PC-3 (cell line): ENCODE measurements at regions not wholly inside any gene's neighbourhood (a gene's known extent, or its start where the extent isn't known, plus 50 kb on each side); places are given as distances from the start of the nearest gene placed in this dataset.
A peak's percentile ranks its signal among the peaks of the same experiment; 100 is the strongest.

Experiments used
- ATAC-seq: fragments of 200-7000 bp; cut with Tn5 transposase; 2 replicates; pipeline ENCODE4 v1.9.1; 2020; ENCODE audit warnings: mild to moderate bottlenecking, moderate library complexity
- BruUV-seq: library from RNA; stranded (reverse); fragments of 400-500 nt; replicated peaks from 2 replicates; lab custom pipeline; 2021; lab: Mats Ljungman, UMichigan
- CTCF ChIA-PET: fragments of 300-600 bp; sonication (Branson Sonifier 250); formaldehyde crosslinking; loops from one replicate; lab custom pipeline; 2022; ENCODE audit warnings: antibody characterized with exemption; lab: Charles Lee
- POLR2A ChIA-PET: fragments of 300-600 bp; sonication (Branson Sonifier 250); formaldehyde crosslinking; loops from one replicate; lab custom pipeline; 2022; ENCODE audit warnings: antibody characterized with exemption; ENCODE audit not compliant: unreplicated experiment; lab: Charles Lee
- DNase-seq: peaks from one replicate; pipeline ENCODE4 v3.0.0-alpha.2; 2015
- H2AFZ ChIP-seq: fragments of 300-600 bp; sonication (generic); 2 replicates; pipeline ENCODE4 v1.6.0; 2016; ENCODE audit warnings: antibody characterized with exemption, low read length
- H3F3A ChIP-seq: fragments of 300-600 bp; sonication (generic); one replicate; pipeline ENCODE4 v1.6.0; 2017; ENCODE audit warnings: antibody characterized with exemption, low read length, control low read depth, mild to moderate bottlenecking; ENCODE audit not compliant: unreplicated experiment
- H3K27ac ChIP-seq: fragments of 300-600 bp; sonication (generic); 2 replicates; pipeline ENCODE4 v1.5.1; 2016; ENCODE audit warnings: mild to moderate bottlenecking, low read length
- H3K27me3 ChIP-seq: fragments of 300-600 bp; sonication (generic); 2 replicates; pipeline ENCODE4 v1.6.1; 2016; ENCODE audit warnings: low read length, mixed read lengths
- H3K36me3 ChIP-seq: fragments of 300-600 bp; sonication (generic); 2 replicates; pipeline ENCODE4 v1.6.1; 2016; ENCODE audit warnings: low read depth, mixed run types, low read length, mixed read lengths
- H3K4me1 ChIP-seq: fragments of 300-600 bp; sonication (generic); 2 replicates; pipeline ENCODE4 v1.5.1; 2016; ENCODE audit warnings: low read length; ENCODE audit not compliant: insufficient read depth
- H3K4me2 ChIP-seq: fragments of 300-600 bp; sonication (generic); 2 replicates; pipeline ENCODE4 v1.6.0; 2016; ENCODE audit warnings: low read length
- H3K4me3 ChIP-seq: fragments of 300-600 bp; sonication (generic); 2 replicates; pipeline ENCODE4 v1.5.1; 2016; ENCODE audit warnings: mild to moderate bottlenecking, low read length, mixed read lengths
- H3K79me2 ChIP-seq: fragments of 300-600 bp; sonication (generic); 2 replicates; pipeline ENCODE4 v1.6.1; 2017; ENCODE audit warnings: low read length, mixed read lengths
- H3K9ac ChIP-seq: fragments of 300-600 bp; sonication (generic); 2 replicates; pipeline ENCODE4 v1.6.0; 2016; ENCODE audit warnings: mild to moderate bottlenecking, low read length
- H3K9me2 ChIP-seq: fragments of 300-600 bp; sonication (generic); replicated peaks from 2 replicates; pipeline ENCODE4 v1.6.1; 2016; ENCODE audit warnings: mixed run types, low read length, mixed read lengths
- H3K9me3 ChIP-seq: fragments of 300-600 bp; sonication (generic); 2 replicates; pipeline ENCODE4 v1.6.1; 2016; ENCODE audit warnings: low read length, mixed read lengths
- H4K20me1 ChIP-seq: fragments of 300-600 bp; sonication (generic); 2 replicates; pipeline ENCODE4 v1.6.1; 2016; ENCODE audit warnings: low read length, mixed read lengths
- EZH2 ChIP-seq: fragments of 300-600 bp; sonication (generic); IDR thresholded peaks from one replicate; pipeline ENCODE4 v1.6.1; 2017; ENCODE audit warnings: antibody characterized with exemption, mild to moderate bottlenecking, low read length; ENCODE audit not compliant: unreplicated experiment
- EZH2phosphoT487 ChIP-seq: fragments of 300-600 bp; sonication (generic); IDR thresholded peaks from 2 replicates; pipeline ENCODE4 v1.6.1; 2018; ENCODE audit warnings: mild to moderate bottlenecking, antibody characterized with exemption, low read length, borderline replicate concordance
- intact Hi-C: fragments of 100-400 bp; cut with micrococcal nuclease; formaldehyde crosslinking; loops from 2 replicates; pipeline ENCODE4 v1.9.0; 2023
- TF ChIP-seq, protein P1 (sequence below): fragments of 300-600 bp; sonication (generic); conservative IDR thresholded peaks from 2 replicates; pipeline ENCODE4 v1.5.1; 2017; ENCODE audit warnings: antibody characterized with exemption, low read depth, mild to moderate bottlenecking, low read length

DNA sequence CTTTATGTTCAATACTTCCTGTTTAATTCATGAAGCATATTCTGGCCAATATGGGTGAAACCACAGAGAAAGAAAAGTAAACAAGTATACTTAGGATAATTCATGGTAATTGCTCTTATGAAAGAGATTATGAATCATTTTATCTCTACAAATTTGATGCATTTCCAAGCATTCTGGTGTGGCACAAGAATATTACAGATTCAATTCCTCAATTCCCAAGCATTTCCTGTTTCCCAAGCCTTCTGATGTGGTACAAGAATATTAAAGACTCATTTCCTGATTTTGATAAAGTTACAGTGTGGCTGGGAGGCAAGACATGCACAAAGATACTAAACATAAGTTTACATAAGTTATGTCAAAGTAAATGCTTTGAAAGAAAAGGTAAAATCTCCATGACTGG, 126.1 kb upstream of the NUDT7 start:
- Histone ChIP-seq H3K27ac (no peak overlapping the region), H3K36me3 (no peaks in the 10 kb centered on the region), H3K4me3 (no peak overlapping the region), H3K9ac (no peak overlapping the region), H3F3A (no peaks in the 10 kb centered on the region), H3K79me2 (no peaks in the 10 kb centered on the region), H3K9me3 (no peaks in the 10 kb centered on the region), H2AFZ (no peak overlapping the region), H3K4me2 (no peak overlapping the region), H3K27me3 (no peaks in the 10 kb centered on the region), H4K20me1 (no peaks in the 10 kb centered on the region), H3K4me1 (no peaks in the 10 kb centered on the region), H3K9me2 (no peaks in the 10 kb centered on the region)
- no peak for DNase-seq
- intact Hi-C loops = no loop called here
- no peak for ATAC-seq
- BruUV-seq = no TSS peak
- POLR2A ChIA-PET = no interaction called here
- TF ChIP-seq EZH2phosphoT487 = no peak
- no peak for TF ChIP-seq EZH2
- TF ChIP-seq, protein P1, sequence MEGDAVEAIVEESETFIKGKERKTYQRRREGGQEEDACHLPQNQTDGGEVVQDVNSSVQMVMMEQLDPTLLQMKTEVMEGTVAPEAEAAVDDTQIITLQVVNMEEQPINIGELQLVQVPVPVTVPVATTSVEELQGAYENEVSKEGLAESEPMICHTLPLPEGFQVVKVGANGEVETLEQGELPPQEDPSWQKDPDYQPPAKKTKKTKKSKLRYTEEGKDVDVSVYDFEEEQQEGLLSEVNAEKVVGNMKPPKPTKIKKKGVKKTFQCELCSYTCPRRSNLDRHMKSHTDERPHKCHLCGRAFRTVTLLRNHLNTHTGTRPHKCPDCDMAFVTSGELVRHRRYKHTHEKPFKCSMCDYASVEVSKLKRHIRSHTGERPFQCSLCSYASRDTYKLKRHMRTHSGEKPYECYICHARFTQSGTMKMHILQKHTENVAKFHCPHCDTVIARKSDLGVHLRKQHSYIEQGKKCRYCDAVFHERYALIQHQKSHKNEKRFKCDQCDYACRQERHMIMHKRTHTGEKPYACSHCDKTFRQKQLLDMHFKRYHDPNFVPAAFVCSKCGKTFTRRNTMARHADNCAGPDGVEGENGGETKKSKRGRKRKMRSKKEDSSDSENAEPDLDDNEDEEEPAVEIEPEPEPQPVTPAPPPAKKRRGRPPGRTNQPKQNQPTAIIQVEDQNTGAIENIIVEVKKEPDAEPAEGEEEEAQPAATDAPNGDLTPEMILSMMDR = no peak
- CTCF ChIA-PET = no interaction called here

DNA sequence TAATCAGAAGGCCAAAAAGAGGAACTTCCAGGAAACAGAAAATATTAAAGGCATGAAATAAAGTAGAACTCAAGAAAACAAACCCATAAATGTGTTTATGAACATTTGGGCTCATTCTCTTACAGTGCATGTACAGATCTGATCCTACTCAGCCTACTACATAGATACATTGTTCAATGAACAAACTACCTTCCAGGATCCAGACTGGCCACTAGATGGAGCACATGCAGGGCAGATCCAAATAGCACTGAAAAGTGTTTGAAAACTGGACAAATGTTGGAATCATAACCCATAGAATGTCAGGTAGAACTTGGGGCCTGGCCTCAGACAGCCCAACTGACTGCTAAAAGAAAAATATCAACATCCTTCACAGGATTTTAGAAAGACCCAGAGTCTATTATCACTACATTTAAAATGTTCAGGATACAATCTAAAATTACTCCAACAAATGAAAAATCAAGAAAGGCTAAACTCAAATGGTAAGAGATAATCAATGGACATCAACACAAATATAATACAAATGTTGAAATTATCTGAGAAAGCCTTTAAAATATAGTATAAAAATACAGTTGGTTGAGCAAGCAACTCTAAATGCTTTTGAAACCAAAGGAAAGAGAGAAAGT, 122.4 kb upstream of the NUDT7 start:
- POLR2A ChIA-PET = no interaction called here
- Histone ChIP-seq H2AFZ (no peak overlapping the region), H3K4me2 (no peak overlapping the region), H3F3A (no peaks in the 10 kb centered on the region), H3K36me3 (no peaks in the 10 kb centered on the region), H3K9me3 (no peaks in the 10 kb centered on the region), H3K79me2 (no peaks in the 10 kb centered on the region), H3K9ac (no peak overlapping the region), H4K20me1 (no peaks in the 10 kb centered on the region), H3K4me3 (no peak overlapping the region), H3K27me3 (no peaks in the 10 kb centered on the region), H3K9me2 (no peaks in the 10 kb centered on the region), H3K4me1 (no peaks in the 10 kb centered on the region), H3K27ac (no peak overlapping the region)
- ATAC-seq = no peak
- TF ChIP-seq, protein P1 = peak; percentile 71
- no peak for TF ChIP-seq EZH2phosphoT487
- DNase-seq = peak; percentile 43
- CTCF ChIA-PET = no interaction called here
- intact Hi-C loops = no loop called here
- no TSS peak for BruUV-seq

DNA sequence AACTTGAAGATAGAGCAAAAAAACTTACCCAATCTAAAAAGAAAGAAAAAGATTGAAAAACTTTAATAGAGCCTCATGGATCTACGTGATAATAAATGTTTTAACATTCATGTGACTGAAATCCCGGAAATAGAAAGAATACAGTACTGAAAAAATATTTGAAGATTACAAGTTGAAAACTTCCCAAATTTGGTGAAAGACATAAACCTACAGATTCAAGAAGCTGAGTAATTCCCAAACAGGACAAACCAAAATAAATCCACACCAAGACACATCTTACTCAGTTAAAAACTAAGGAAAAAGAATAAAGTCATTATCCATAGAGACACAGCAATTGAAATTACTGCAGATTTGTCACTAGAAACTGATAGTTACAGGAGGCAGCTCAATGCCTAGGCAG, 121.8 kb upstream of the NUDT7 start:
- ATAC-seq = no peak
- intact Hi-C loops = no loop called here
- DNase-seq = no peak
- H3K27ac ChIP-seq = no peak overlapping the region
- no peaks in the 10 kb centered on the region for H3K27me3 ChIP-seq
- no TSS peak for BruUV-seq
- H3K4me1 ChIP-seq = no peaks in the 10 kb centered on the region
- ChIA-PET CTCF (no interaction called here), POLR2A (no interaction called here)
- TF ChIP-seq EZH2 (no peak), EZH2phosphoT487 (no peak)
- TF ChIP-seq, protein P1 = no peak
- no peak overlapping the region for H2AFZ ChIP-seq
- no peaks in the 10 kb centered on the region for H3K36me3 ChIP-seq
- no peak overlapping the region for H3K4me3 ChIP-seq
- H3F3A ChIP-seq = no peaks in the 10 kb centered on the region
- no peaks in the 10 kb centered on the region for H3K79me2 ChIP-seq
- no peak overlapping the region for H3K4me2 ChIP-seq
- H3K9me2 ChIP-seq = no peaks in the 10 kb centered on the region
- no peaks in the 10 kb centered on the region for H3K9me3 ChIP-seq
- H3K9ac ChIP-seq = no peak overlapping the region
- H4K20me1 ChIP-seq = no peaks in the 10 kb centered on the region
